ENCODE measurements at regions not wholly inside any gene's neighbourhood (a gene's known extent, or its start where the extent isn't known, plus 50 kb on each side); places are given as distances from the start of the nearest gene placed in this dataset.

GRCh38 chr22:49242480-49242879 is 585.2 kb downstream of the BRD1 start:
- Histone ChIP-seq H3K9me3 (ENCODE audit: low read depth, low read length) (no peaks in the 10 kb centered on the region), H3K4me3 (ENCODE audit: low read length) (no peak overlapping the region), H3K27me3 (ENCODE audit: insufficient read depth, low read length) (no peaks in the 10 kb centered on the region), H3K4me1 (ENCODE audit: insufficient read depth, low read length) (no peaks in the 10 kb centered on the region)

GRCh38 chr22:49241174-49241851 is 586.4 kb downstream of the BRD1 start:
- Histone ChIP-seq H3K9me3 (ENCODE audit: low read depth, low read length) (no peaks in the 10 kb centered on the region), H3K4me1 (ENCODE audit: insufficient read depth, low read length) (no peaks in the 10 kb centered on the region), H3K27me3 (ENCODE audit: insufficient read depth, low read length) (no peaks in the 10 kb centered on the region), H3K4me3 (ENCODE audit: low read length) (no peak overlapping the region)

GRCh38 chr22:49240472-49240871 is 587.2 kb downstream of the BRD1 start:
- no peak overlapping the region for H3K4me3 ChIP-seq (ENCODE audit: low read length)
- no peaks in the 10 kb centered on the region for H3K9me3 ChIP-seq (ENCODE audit: low read depth, low read length)
- no peaks in the 10 kb centered on the region for H3K27me3 ChIP-seq (ENCODE audit: insufficient read depth, low read length)
- no peaks in the 10 kb centered on the region for H3K4me1 ChIP-seq (ENCODE audit: insufficient read depth, low read length)

- Histone ChIP-seq H3K4me1 (ENCODE audit: insufficient read depth, low read length) (no peaks in the 10 kb centered on the region), H3K4me3 (ENCODE audit: low read length) (no peak overlapping the region), H3K9me3 (ENCODE audit: low read depth, low read length) (no peaks in the 10 kb centered on the region), H3K27me3 (ENCODE audit: insufficient read depth, low read length) (no peaks in the 10 kb centered on the region)
Observed at GRCh38 chr22:49240016-49240380, 587.7 kb downstream of the BRD1 start.

- no peak overlapping the region for H3K4me3 ChIP-seq (ENCODE audit: low read length)
- no peaks in the 10 kb centered on the region for H3K4me1 ChIP-seq (ENCODE audit: insufficient read depth, low read length)
- no peaks in the 10 kb centered on the region for H3K27me3 ChIP-seq (ENCODE audit: insufficient read depth, low read length)
- H3K9me3 ChIP-seq (ENCODE audit: low read depth, low read length): no peaks in the 10 kb centered on the region
Observed at GRCh38 chr22:49239264-49240015, 588.2 kb downstream of the BRD1 start.

GRCh38 chr22:49238181-49239141 is 589.2 kb downstream of the BRD1 start:
- H3K4me1 ChIP-seq (ENCODE audit: insufficient read depth, low read length): no peaks in the 10 kb centered on the region
- H3K27me3 ChIP-seq (ENCODE audit: insufficient read depth, low read length): no peaks in the 10 kb centered on the region
- no peaks in the 10 kb centered on the region for H3K9me3 ChIP-seq (ENCODE audit: low read depth, low read length)
- H3K4me3 ChIP-seq (ENCODE audit: low read length): no peak overlapping the region

- H3K27me3 ChIP-seq (ENCODE audit: insufficient read depth, low read length): no peaks in the 10 kb centered on the region
- H3K4me1 ChIP-seq (ENCODE audit: insufficient read depth, low read length): no peaks in the 10 kb centered on the region
- no peaks in the 10 kb centered on the region for H3K9me3 ChIP-seq (ENCODE audit: low read depth, low read length)
- H3K4me3 ChIP-seq (ENCODE audit: low read length): no peak overlapping the region
Observed at GRCh38 chr22:49237703-49238102, 590.0 kb downstream of the BRD1 start.

- Histone ChIP-seq H3K4me1 (ENCODE audit: insufficient read depth, low read length) (no peaks in the 10 kb centered on the region), H3K9me3 (ENCODE audit: low read depth, low read length) (no peaks in the 10 kb centered on the region), H3K27me3 (ENCODE audit: insufficient read depth, low read length) (no peaks in the 10 kb centered on the region), H3K4me3 (ENCODE audit: low read length) (no peak overlapping the region)
Observed at GRCh38 chr22:49237279-49237678, 590.4 kb downstream of the BRD1 start.

- H3K27me3 ChIP-seq (ENCODE audit: insufficient read depth, low read length): no peaks in the 10 kb centered on the region
- no peaks in the 10 kb centered on the region for H3K9me3 ChIP-seq (ENCODE audit: low read depth, low read length)
- H3K4me3 ChIP-seq (ENCODE audit: low read length): no peak overlapping the region
- H3K4me1 ChIP-seq (ENCODE audit: insufficient read depth, low read length): no peaks in the 10 kb centered on the region
Observed at GRCh38 chr22:49236541-49237075, 591.1 kb downstream of the BRD1 start.

- no peaks in the 10 kb centered on the region for H3K27me3 ChIP-seq (ENCODE audit: insufficient read depth, low read length)
- no peak overlapping the region for H3K4me3 ChIP-seq (ENCODE audit: low read length)
- no peaks in the 10 kb centered on the region for H3K9me3 ChIP-seq (ENCODE audit: low read depth, low read length)
- no peaks in the 10 kb centered on the region for H3K4me1 ChIP-seq (ENCODE audit: insufficient read depth, low read length)
Observed at GRCh38 chr22:49235463-49236300, 592.0 kb downstream of the BRD1 start.

- H3K4me1 ChIP-seq (ENCODE audit: insufficient read depth, low read length): no peaks in the 10 kb centered on the region
- H3K9me3 ChIP-seq (ENCODE audit: low read depth, low read length): no peaks in the 10 kb centered on the region
- H3K27me3 ChIP-seq (ENCODE audit: insufficient read depth, low read length): no peaks in the 10 kb centered on the region
- H3K4me3 ChIP-seq (ENCODE audit: low read length): no peak overlapping the region
Observed at GRCh38 chr22:49234459-49234858, 593.2 kb downstream of the BRD1 start.

GRCh38 chr22:49233507-49234100 is 594.1 kb downstream of the BRD1 start:
- Histone ChIP-seq H3K4me1 (ENCODE audit: insufficient read depth, low read length) (no peaks in the 10 kb centered on the region), H3K4me3 (ENCODE audit: low read length) (no peak overlapping the region), H3K9me3 (ENCODE audit: low read depth, low read length) (no peaks in the 10 kb centered on the region), H3K27me3 (ENCODE audit: insufficient read depth, low read length) (no peaks in the 10 kb centered on the region)

GRCh38 chr22:49232319-49233067 is 595.2 kb downstream of the BRD1 start:
- Histone ChIP-seq H3K4me1 (ENCODE audit: insufficient read depth, low read length) (no peaks in the 10 kb centered on the region), H3K27me3 (ENCODE audit: insufficient read depth, low read length) (no peaks in the 10 kb centered on the region), H3K4me3 (ENCODE audit: low read length) (no peak overlapping the region), H3K9me3 (ENCODE audit: low read depth, low read length) (no peaks in the 10 kb centered on the region)

All from mononuclear cell (primary cell).